ENCODE measurements at regions not wholly inside any gene's neighbourhood (a gene's known extent, or its start where the extent isn't known, plus 50 kb on each side); places are given as distances from the start of the nearest gene placed in this dataset.

- TF ChIP-seq CTCF (IDR thresholded peaks at IDR 0.05) (no peak), ZFX (IDR thresholded peaks at IDR 0.05; ENCODE audit: borderline replicate concordance) (no peak)
Observed at GRCh38 chr11:32034680-32035079, 56.2 kb upstream of the RCN1 start.

Measured in 22Rv1 (cell line).